Calu3 (cell line): ENCODE measurements at regions not wholly inside any gene's neighbourhood (a gene's known extent, or its start where the extent isn't known, plus 50 kb on each side); places are given as distances from the start of the nearest gene placed in this dataset.

Source experiments
- BruUV-seq: library from RNA; stranded (reverse); fragments of 400-500 nt; replicated peaks from 2 replicates; lab custom pipeline; 2021; lab: Mats Ljungman, UMichigan
- CTCF ChIA-PET: fragments of 300-600 bp; sonication (Branson Sonifier 250); formaldehyde crosslinking; loops from one replicate; lab custom pipeline; 2022; ENCODE audit warnings: antibody characterized with exemption; lab: Charles Lee
- DNase-seq: peaks from one replicate; pipeline ENCODE4 v3.0.0; 2022
- H3K27ac Mint-ChIP-seq: one replicate; pipeline ENCODE4 v1.8.0; 2022; ENCODE audit warnings: mixed read lengths; ENCODE audit not compliant: unreplicated experiment
- H3K27me3 Mint-ChIP-seq: one replicate; pipeline ENCODE4 v1.8.0; 2022; ENCODE audit warnings: mixed read lengths; ENCODE audit not compliant: unreplicated experiment
- H3K36me3 Mint-ChIP-seq: one replicate; pipeline ENCODE4 v1.8.0; 2022; ENCODE audit warnings: mild to moderate bottlenecking, moderate library complexity, mixed read lengths; ENCODE audit not compliant: insufficient read depth, unreplicated experiment
- H3K4me1 Mint-ChIP-seq: one replicate; pipeline ENCODE4 v1.8.0; 2022; ENCODE audit warnings: mild to moderate bottlenecking, low read depth, mixed read lengths; ENCODE audit not compliant: unreplicated experiment
- H3K4me3 Mint-ChIP-seq: one replicate; pipeline ENCODE4 v1.8.0; 2022; ENCODE audit warnings: mild to moderate bottlenecking, low read depth, moderate library complexity, mixed read lengths; ENCODE audit not compliant: unreplicated experiment
- H3K9me3 Mint-ChIP-seq: one replicate; pipeline ENCODE4 v1.8.0; 2022; ENCODE audit warnings: low read depth, mixed read lengths; ENCODE audit not compliant: unreplicated experiment
- intact Hi-C: fragments of 100-400 bp; cut with micrococcal nuclease; formaldehyde crosslinking; loops from one replicate; pipeline ENCODE4 v1.10.0; 2022; ENCODE audit not compliant: unreplicated experiment
- TF ChIP-seq, protein P1 (sequence below): fragments of 200-600 bp; IDR thresholded peaks from one replicate; pipeline ENCODE4 v1.8.0; 2022; ENCODE audit warnings: antibody characterized with exemption; ENCODE audit not compliant: unreplicated experiment

- Mint-ChIP-seq H3K27me3 (no peaks in the 10 kb centered on the region), H3K9me3 (no peaks in the 10 kb centered on the region), H3K36me3 (no peaks in the 10 kb centered on the region), H3K4me3 (no peak overlapping the region), H3K27ac (no peak overlapping the region), H3K4me1 (peaks cover 23% of the 10 kb centered on the region)
- BruUV-seq = no TSS peak
- intact Hi-C loops = no loop called here
- CTCF ChIA-PET = interaction anchor here (0.6 kb wide), 1 partner anchor 24 kb away, joined by 5 read pairs; no protein-coding TSS in a partner anchor
- TF ChIP-seq, protein P1, sequence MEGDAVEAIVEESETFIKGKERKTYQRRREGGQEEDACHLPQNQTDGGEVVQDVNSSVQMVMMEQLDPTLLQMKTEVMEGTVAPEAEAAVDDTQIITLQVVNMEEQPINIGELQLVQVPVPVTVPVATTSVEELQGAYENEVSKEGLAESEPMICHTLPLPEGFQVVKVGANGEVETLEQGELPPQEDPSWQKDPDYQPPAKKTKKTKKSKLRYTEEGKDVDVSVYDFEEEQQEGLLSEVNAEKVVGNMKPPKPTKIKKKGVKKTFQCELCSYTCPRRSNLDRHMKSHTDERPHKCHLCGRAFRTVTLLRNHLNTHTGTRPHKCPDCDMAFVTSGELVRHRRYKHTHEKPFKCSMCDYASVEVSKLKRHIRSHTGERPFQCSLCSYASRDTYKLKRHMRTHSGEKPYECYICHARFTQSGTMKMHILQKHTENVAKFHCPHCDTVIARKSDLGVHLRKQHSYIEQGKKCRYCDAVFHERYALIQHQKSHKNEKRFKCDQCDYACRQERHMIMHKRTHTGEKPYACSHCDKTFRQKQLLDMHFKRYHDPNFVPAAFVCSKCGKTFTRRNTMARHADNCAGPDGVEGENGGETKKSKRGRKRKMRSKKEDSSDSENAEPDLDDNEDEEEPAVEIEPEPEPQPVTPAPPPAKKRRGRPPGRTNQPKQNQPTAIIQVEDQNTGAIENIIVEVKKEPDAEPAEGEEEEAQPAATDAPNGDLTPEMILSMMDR = no peak
- no peak for DNase-seq
Measured at GRCh38 chr1:234909851-234910250, 218.8 kb downstream of the TOMM20 start.

GRCh38 chr1:234909307-234909810 is 219.3 kb downstream of the TOMM20 start:
- TF ChIP-seq, protein P1 = no peak
- no peaks in the 10 kb centered on the region for H3K27me3 Mint-ChIP-seq
- no TSS peak for BruUV-seq
- CTCF ChIA-PET = interaction anchor here (0.6 kb wide), 1 partner anchor 25 kb away, joined by 5 read pairs; no protein-coding TSS in a partner anchor
- no peak overlapping the region for H3K27ac Mint-ChIP-seq
- intact Hi-C loops = no loop called here
- H3K9me3 Mint-ChIP-seq = no peaks in the 10 kb centered on the region
- H3K4me1 Mint-ChIP-seq = peaks cover 23% of the 10 kb centered on the region
- H3K36me3 Mint-ChIP-seq = no peaks in the 10 kb centered on the region
- no peak for DNase-seq
- no peak overlapping the region for H3K4me3 Mint-ChIP-seq

DNA sequence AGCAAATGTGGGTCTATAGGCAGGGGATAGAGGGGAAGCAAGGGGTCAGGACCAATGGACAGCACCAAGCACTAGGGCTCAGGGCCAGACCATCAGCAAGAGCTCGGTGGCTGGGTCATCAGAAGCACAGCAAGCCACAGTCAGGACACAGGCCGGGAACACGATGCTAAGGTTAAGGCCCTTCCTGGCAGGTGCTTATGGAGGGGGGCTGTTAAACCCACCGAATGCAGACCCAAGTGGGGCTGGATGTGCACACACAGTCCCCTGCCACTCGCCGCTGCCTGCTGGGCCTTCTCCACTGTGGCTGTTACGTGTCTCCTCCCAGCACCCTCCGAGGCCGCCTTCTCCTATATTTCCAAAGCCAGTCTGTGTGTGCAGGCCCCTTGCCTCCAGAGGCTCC is 220.1 kb downstream of the TOMM20 start:
- H3K4me1 Mint-ChIP-seq = peaks cover 23% of the 10 kb centered on the region
- intact Hi-C loops = no loop called here
- CTCF ChIA-PET = no interaction called here
- H3K27me3 Mint-ChIP-seq = no peaks in the 10 kb centered on the region
- no peaks in the 10 kb centered on the region for H3K9me3 Mint-ChIP-seq
- H3K36me3 Mint-ChIP-seq = no peaks in the 10 kb centered on the region
- no peak for DNase-seq
- H3K4me3 Mint-ChIP-seq = no peak overlapping the region
- TF ChIP-seq, protein P1 = no peak
- no peak overlapping the region for H3K27ac Mint-ChIP-seq
- no TSS peak for BruUV-seq

DNA sequence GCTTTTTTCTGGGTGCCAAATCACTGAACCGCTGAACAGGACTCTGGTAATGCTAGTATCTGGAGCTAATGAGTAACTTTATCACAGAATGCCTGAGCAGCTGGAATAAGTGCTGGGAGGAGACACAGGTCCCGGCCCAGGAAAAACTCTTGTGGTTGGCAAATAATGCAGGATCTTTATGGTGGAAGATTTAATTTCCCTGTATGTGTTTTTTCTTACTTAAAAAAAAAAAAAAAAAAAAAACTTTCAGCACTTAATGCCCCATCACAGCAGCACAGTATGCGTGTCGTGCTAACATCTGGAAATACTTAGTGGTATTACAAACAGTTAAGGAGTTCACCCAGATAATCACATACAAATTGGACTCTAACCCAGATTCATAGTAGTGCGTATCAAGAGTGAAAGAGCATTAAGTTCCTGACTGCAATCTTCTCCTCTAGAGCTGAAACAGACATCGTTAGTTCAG is 220.7 kb downstream of the TOMM20 start:
- Mint-ChIP-seq H3K9me3 (no peaks in the 10 kb centered on the region), H3K4me1 (peaks cover 23% of the 10 kb centered on the region), H3K36me3 (no peaks in the 10 kb centered on the region), H3K27me3 (no peaks in the 10 kb centered on the region), H3K27ac (no peak overlapping the region), H3K4me3 (no peak overlapping the region)
- no peak for DNase-seq
- intact Hi-C loops = no loop called here
- TF ChIP-seq, protein P1 = no peak
- CTCF ChIA-PET = interaction anchor here (0.7 kb wide), 1 partner anchor 46 kb away, joined by 4 read pairs; no protein-coding TSS in a partner anchor
- BruUV-seq = no TSS peak
